ENCODE measurements at regions not wholly inside any gene's neighbourhood (a gene's known extent, or its start where the extent isn't known, plus 50 kb on each side); places are given as distances from the start of the nearest gene placed in this dataset.

DNA sequence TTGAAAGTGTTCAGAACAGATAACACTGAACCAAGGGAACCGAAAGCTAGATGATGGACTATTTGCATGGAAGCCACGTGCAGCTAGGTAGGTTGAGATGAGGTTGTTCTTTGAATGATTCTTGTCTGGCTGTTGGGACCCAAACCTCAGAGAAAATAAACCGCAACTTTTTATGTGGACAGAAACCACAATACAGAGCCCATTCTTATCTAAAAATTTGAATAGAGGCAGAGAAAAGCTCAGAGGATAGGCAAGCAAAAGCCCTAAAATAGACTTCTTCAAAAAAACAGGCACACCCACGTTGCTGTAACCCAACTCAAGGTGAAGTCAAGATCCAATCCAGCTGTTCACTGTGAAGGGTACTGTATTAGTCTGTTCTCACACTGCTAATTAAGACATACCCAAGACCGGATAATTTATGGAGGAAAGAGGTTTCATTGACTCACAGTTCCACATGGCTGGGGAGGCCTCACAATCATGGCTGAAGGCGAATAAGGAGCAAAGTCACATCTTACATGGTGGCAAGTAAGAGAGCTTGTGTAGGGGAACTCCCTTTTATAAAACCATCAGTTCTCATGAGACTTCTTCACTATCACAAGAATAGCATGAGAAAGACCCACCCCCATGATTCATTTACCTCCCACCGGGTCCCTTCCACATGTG is 353.8 kb downstream of the AACS start:
- TF ChIP-seq, protein P1, sequence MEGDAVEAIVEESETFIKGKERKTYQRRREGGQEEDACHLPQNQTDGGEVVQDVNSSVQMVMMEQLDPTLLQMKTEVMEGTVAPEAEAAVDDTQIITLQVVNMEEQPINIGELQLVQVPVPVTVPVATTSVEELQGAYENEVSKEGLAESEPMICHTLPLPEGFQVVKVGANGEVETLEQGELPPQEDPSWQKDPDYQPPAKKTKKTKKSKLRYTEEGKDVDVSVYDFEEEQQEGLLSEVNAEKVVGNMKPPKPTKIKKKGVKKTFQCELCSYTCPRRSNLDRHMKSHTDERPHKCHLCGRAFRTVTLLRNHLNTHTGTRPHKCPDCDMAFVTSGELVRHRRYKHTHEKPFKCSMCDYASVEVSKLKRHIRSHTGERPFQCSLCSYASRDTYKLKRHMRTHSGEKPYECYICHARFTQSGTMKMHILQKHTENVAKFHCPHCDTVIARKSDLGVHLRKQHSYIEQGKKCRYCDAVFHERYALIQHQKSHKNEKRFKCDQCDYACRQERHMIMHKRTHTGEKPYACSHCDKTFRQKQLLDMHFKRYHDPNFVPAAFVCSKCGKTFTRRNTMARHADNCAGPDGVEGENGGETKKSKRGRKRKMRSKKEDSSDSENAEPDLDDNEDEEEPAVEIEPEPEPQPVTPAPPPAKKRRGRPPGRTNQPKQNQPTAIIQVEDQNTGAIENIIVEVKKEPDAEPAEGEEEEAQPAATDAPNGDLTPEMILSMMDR (conservative IDR thresholded peaks at IDR 0.05), result no peak
- TF ChIP-seq EZH2 (IDR thresholded peaks at IDR 0.05; ENCODE audit: low read depth), result no peak
